Activated CD4-positive, alpha-beta T cell treated with anti-CD3 and anti-CD28 coated beads for 24 hours (primary cell): ENCODE measurements at regions not wholly inside any gene's neighbourhood (a gene's known extent, or its start where the extent isn't known, plus 50 kb on each side); places are given as distances from the start of the nearest gene placed in this dataset.

Experiments
- DNase-seq, 2 donors: peaks; one replicate each; pipeline ENCODE4 v3.0.0-alpha.2; 2020; ENCODE audit warnings: low read depth in 2 of 2

DNA sequence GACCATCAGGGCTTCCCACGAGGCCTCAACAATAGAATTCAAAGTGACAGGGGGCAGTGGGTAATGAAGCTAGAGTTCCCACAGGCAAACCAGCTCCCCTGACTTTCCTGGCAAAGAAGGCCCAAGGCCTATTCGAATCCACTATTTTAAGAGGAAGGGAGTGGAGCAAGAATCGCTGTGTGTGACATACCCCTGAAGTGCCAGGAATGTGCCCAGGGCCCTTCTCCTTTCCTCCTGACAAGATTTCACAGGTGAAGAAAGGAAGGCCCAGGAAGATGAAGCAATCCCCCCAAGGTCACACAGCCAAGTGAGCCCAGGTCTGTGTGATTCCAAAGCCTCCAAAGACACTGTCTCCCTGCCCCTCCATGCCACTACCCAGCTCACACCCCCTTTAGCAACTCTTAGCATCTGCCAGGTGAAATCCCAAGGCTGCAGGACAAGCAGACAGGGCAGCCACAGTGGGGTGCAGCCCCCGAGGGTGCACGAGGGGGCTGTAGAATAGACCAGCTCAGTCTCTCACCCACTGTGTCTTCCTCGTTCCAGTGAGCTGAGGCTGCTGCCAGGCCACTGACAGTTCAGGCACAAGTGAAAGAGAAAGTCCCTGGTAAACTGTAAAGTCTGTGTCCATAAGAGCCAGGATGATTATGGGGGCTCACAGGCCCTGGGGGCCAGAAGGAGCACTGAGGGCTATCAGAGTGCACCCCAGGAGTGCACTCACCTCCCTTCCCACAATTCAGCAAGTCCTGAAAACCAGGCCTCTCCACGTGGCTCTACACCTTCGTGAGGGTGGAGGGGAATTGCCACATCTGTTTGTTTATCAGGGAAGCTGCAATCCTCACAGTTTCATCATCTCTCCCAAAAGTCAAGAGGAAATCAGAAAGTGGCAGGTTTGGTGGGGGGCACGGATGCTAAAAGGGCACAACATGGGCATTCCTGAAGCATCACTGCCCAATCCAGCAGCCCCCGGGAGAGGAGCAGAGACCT is 70.8 kb upstream of the ZMIZ1 start:
- no peak for DNase-seq

DNA sequence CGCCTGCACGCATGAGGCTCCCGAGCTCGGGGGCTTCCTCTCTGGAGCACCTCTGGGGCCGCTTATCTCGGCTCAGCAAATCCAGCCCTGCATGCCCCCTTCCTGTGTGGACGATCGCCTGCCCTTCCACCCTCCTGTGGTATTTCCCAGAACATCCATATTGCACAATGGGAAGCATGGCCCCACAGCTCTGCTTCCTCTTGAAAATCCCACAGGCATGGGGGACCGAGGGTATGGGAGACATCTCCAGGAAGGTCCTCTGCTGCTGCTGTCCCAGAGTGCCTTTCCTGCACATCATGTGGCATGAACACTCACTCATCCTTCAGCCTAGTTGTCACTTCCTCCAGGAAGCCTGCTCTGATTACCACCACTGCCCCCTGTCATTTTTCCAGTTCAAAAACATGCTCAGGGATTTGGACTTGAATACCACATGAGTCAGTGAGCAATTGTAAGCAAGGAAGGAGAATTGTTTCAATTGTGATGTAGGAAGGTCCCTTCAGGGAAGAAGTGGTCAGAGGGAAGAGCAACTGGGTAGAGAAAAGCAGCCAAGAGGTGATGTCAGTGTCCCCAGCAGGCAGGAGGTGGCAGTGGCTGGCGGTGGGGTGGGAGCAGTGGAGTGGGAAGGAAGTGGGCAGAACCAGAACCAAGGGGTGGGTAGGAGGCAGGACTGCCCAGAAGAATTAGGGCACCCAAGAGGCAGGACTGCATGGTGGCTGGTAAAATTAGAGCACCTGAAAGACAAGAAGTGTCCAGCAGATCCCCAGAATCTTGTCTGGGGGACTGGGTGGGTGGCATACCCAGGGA is 67.5 kb upstream of the ZMIZ1 start:
- DNase-seq = no peak

DNA sequence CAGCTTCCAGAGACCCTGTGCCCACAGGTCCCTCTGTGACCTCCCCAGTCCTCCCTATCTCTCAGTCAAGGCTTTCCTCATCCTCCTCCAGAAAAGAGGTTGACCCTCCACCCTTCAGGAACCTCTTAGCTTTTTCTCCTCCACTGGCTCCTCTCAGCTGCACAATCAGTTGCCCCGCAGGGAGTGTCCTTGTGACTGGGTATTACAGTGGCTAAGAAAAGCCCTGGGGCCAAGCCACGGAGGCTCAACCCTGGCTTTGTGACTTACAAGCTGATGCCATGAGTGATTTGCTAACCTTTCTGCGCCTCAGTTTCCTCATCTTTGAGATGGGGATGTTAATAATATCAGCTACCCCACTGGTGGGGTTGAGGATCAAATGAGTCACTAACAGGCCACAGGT is 66.4 kb upstream of the ZMIZ1 start:
- no peak for DNase-seq

DNA sequence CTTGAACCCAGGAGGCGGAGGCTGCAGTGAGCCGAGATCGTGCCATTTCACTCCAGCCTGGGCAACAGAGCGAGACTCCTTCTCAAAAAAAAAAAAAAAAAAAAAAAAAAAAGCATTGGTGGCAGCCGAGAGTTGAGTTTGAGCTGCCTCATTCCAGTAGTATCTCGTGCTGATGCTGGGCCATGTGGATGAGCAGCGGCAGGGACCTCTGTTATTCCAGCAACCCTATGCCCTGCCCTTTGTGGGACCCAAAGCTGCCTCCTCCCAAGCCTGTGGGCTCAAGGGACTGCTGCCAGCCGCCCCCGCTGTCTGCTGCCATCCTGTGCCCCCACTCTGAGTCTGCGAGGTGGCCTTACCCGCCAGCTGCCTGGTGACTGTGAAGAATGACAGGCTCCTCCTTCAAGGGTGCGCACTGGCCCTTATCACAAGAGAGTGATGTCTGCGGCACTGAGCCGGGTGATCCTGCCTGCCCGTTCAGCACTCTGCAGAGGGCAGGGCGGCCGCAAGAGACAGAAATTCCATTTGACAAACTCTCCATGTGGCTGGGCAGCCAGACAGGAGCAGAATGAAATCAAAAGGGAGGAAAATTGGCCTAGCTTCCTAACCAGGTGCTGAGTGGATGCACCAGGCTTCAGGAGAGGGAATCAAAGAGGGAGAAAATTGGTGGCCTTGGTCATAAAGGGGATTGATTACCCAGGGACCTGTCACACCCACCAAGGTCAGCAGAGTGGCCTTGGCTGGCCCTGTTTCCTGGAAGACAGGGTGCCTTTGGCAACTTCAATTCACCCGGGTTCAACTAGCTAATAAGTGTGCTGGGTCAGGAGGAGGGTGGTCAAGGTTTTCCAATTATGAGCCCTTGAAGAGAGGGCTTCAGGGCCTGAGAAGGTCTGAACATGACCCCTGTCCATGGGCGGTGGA is 65.3 kb upstream of the ZMIZ1 start:
- no peak for DNase-seq

DNA sequence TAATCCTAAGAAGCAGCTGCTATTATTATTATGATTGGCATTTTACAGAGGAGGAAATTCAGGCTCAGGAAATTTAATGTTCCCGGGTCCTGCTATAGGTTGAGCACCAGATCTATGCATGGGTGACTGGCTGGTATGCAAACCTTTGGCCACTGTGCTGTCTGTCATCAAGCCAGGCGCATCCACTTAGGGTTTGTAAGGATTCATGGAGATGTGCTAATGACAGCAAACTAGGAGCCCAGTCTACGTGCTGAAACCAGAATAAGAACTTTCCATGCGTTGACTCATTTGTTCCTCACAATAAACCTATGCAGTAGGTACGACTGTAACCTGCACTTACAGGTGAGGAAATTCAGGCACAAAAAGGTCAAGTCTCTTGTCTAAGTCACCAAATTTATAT is 64.5 kb upstream of the ZMIZ1 start:
- no peak for DNase-seq

DNA sequence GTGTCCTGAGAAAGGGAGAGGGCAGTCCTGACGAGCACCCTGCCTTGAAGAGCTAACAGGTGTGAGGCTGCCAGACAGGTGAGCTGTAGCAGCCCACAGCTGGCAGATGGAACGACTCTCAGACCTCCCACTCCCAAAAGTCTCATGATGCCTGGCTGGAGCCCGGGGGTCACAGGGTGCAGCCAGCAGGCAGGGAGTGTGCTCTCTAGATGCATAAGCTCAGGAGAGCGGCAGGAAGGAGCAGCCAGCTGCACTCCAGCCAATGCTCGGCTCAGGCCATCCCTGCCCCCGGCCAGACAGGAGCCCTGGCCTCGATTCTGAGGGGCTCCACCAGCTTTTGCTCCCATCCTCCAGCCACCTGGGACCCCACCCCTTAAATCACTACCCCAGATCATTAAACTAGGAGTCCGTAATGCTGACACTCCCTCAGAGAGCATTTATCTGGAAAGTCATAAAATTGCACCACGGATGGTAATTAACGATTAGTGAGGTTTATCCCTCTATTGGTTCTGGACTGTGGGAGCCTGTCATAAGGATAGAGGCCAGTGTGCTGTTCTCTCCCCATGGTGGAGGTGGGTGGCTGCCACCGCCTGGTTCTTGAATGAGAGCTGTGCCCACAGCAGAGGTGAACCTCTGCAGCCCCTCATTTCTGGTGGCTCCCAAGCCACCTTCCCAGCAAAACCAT is 63.5 kb upstream of the ZMIZ1 start:
- no peak for DNase-seq

DNA sequence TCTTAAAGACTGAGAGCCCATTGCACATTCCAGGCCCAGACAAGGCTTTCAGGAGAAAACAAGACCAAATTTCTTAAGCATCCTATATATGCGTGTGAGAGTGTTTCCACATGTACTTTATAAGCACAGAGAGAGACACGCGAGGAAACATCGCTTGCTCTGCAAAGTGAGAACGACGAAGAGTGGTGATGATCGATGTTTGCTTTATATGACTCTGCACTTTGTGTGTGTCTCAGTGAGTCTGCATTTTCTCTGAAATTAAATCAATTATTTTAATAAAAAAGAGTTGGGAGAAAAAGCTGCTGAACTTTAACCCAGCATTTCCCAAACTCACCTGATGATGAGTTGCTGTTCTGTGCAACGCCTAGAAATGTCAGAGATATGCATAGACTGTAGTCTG is 61.7 kb upstream of the ZMIZ1 start:
- no peak for DNase-seq

DNA sequence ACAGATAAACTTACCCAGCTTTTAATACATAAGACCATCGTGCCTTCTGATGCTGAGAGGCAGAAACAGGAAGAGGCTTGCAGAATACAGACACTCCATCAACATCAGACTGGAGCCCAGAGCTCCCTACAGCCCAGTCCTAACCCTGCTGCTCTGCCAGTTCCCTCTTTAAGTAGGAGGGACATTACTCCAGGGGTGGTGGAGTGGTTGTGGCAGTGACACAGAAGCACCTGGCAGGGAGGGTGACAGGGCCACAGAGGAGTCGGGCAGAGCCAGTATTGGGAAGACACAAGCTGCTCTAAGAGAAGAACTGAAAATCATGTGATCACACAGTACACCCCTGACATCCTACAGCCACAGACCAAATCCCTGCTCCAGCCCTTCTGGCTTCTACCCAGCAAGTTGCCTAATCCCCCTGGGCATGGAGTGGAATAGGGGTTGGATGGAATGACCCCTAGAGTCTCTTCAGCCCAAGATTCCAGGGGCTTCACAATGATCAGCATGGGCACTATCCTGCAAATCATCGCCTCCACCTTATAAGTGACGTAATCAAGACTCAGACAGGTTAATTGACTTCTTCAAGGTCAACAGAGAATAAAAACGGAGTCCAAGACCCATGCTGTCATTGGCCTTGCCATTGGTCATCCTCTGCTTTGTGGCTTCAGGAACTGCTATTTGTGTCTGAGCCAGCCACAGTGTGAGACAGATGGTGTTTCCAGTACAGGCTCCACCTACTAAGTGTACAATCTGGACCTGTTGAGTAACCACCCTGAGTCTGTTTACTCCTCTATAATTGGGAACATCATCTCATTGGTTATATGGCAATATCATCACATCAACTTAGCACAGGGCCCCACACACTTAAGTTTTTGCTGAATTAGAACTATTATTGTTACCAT is 61.1 kb upstream of the ZMIZ1 start:
- DNase-seq = no peak

DNA sequence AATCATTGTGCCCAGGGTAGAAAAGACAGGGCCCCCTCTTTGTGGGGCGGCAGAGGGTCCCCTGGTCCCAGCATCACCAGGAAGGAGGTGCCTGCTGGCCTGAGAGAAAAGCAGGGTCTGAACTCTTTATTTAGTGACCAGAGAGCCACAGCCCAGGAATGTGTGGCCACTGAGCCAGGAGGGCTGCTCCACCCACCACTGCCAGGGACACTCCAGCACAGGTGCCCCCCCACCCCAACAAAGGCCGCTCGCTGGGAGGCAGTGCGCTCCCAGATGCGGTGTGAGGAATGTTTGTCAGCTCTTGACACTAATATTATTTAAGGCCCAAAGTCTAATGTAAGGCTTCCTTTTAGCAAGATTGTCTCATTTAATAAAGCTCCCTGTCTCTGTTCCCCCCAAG is 59.6 kb upstream of the ZMIZ1 start:
- no peak for DNase-seq

DNA sequence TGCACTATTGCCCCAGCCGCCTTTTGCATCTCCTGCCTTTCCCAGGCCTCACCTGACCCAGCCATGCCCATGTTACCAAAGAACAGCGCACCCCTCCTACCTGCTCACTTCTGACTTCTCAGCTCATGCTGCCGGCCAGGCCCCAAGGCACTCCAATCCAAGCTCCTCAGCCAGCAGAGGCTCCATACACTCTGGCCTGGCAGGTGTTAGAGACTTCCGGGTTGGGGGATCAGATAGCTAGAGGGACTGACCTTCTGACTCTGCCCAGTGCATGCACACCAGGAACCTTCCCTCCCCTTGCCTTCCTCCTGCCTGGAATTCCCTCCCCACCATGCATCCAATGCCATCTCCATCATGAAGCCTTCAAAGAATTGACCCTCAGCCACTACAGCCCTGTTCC is 56.2 kb upstream of the ZMIZ1 start:
- DNase-seq = no peak

DNA sequence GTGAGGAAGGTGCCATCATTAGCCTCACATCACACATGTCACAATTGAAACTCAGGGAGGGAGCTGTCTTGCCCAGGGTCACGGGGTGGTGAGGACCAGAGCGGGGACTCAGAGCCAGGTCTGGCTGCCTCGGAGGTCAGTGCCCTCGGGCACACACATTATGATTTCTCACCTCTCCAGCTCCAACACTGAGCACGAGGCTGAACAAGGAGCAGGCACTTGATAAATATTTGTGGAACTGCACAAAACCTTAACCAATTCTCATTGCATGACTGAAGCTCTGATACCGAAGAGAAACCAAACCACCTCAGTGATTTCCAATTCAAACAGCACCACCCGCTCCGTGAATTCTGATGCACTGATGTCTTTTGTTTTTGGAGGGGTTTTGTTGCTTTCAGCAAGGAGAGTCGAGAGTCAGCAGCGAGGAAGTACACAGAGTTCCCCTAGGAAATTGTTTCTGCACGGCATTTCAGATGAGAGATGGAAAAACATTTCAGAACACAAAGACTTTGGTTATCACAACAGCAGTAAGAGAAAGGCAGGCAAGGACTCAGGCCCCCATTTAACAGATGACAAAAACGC is 55.3 kb upstream of the ZMIZ1 start:
- DNase-seq = no peak

DNA sequence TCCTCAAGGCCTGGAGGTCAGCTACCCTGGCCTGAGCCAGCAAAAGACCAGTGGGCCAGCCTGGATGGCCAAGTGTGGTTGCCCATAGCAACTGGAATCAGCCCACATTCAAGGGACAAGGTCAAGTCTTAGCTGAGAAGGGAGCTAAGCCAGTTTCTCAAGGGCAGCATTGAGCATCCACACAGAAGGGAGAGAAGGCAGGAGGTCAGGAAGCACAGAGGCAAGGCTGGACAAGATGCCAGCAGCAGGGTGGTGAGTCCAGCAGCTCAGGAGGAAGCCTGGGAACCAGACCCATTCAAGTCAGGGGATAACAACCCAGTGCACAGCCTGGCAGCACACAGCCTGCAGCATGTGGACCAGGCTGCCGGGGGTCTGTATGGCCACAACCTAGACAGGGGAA is 54.0 kb upstream of the ZMIZ1 start:
- no peak for DNase-seq

DNA sequence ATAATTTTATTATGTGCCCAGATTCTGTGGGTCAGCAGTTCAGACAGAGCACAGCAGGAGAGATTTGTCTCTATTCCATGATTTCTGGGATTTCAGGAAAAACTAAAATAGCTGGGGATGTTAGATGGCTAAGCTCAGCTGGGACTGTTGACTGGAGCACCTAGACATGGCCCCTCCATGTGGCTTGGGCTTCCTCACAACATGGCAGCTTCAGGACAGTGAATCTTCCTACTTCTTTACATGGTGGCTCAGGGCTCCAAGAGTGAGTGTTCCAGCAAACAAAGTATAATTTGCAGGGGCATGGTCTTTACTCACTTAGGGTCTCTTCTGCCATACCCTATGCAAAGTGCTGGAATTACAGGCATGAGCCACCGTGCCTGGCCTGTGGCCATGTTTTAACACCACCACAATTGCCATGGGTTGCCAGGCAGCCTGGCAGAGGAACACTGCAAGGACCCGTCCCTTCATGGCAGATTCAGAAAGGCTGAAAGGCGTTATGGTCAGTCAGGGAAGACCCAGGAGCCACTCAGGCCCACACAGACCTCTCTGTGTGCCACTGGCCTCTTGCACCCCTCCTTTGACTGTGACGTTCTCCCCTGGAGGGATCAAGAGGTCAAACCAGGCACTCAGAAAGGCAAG is 50.8 kb upstream of the ZMIZ1 start:
- no peak for DNase-seq

DNA sequence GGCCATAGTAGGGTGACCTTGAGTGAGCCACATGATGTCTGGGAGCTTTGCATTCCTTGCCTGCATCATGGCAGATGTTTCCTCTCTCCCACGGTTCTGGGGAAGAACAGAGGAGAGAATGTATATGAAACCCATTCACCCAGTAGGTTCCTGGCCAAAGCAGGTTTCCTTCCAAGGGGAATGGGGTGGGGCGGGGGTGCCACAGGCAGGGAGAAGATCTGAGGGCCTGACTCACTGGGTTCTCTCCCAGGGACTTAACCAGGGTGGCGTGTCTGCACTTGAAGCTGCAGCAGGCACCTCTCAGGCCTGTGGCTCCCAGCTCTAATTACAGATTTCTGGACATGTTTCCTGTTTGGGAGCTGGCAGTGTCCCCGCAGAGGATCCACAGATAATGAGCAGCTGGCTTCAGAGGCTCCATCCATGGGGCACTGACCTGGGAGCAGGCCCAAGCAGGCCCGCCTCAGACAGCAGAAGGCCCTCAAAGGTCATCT is 50.2 kb upstream of the ZMIZ1 start:
- DNase-seq = no peak
